ENCODE measurements at regions not wholly inside any gene's neighbourhood (a gene's known extent, or its start where the extent isn't known, plus 50 kb on each side); places are given as distances from the start of the nearest gene placed in this dataset.

GRCh38 chr3:148187296-148187695, 510.4 kb upstream of the AGTR1 start (continued):
- TF ChIP-seq, protein P1, sequence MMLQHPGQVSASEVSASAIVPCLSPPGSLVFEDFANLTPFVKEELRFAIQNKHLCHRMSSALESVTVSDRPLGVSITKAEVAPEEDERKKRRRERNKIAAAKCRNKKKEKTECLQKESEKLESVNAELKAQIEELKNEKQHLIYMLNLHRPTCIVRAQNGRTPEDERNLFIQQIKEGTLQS (IDR thresholded peaks at IDR 0.05; ENCODE audit: borderline replicate concordance, extremely low read depth, low read depth, low read length) = no peak
- no peak for TF ChIP-seq CEBPB (IDR thresholded peaks at IDR 0.05; ENCODE audit: borderline replicate concordance in 1 of 2, low read depth in 2 of 2, low read length in 2 of 2)

DNA sequence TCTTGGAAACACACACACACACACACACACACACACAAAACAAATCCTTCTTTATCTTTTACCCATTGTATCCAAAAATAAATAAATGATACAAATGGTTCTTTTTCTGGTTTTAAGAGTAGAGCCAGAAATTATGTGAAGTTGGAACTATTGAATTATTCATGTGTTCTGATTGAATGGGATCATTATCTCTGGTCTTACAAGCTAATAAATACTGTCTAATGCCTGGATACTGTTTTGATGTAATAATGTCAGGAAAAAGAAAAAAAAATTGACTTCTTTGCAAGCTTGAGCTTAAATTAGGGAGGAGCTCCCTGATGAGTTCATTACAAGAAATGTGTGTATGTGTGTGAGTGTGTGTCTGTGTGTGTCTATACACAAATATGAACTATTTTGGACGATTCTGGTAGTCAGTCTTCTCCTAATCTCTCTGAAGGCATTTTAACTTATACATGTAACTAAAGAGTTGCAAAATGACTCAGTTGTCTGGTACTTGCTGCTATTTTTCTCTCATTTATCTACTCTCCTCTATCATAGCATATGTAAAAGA, 507.2 kb upstream of the AGTR1 start:
- no peak overlapping the region for H3K9ac ChIP-seq (ENCODE audit: control insufficient read depth, insufficient read depth, low read length)
- H3K36me3 ChIP-seq (ENCODE audit: control insufficient read depth in 2 of 2, insufficient read depth in 2 of 2, low read length in 1 of 2) = no peaks in the 10 kb centered on the region
- no peaks in the 10 kb centered on the region for H3K9me3 ChIP-seq (replicated peaks; ENCODE audit: control insufficient read depth, insufficient read depth, low read length)
- in situ Hi-C loops (cut with MboI) (no loop called here), intact Hi-C loops (cut with micrococcal nuclease; ENCODE audit: unreplicated experiment) (no loop called here)
- no peak overlapping the region for H2AFZ ChIP-seq (ENCODE audit: control insufficient read depth, low read depth, low read length)
- BruUV-seq (replicated peaks) = no TSS peak
- DNase-seq (ENCODE audit: low read depth, low spot score) (no peak), FAIRE-seq (no peak), ATAC-seq (no peak)
- ChIA-PET RAD21 (ENCODE audit: unreplicated experiment) (no interaction called here), CTCF (interaction anchor here (1.6 kb wide), 1 partner anchor 16 kb away, joined by 3 read pairs; no protein-coding TSS in a partner anchor), POLR2A (no interaction called here), SMC1A (ENCODE audit: uncharacterized antibody, unreplicated experiment) (interaction anchor here (2.3 kb wide), 1 partner anchor 12 kb away, joined by 6 read pairs; no protein-coding TSS in a partner anchor)
- no peaks in the 10 kb centered on the region for H3K27me3 ChIP-seq (replicated peaks in 1 of 2; ENCODE audit: control insufficient read depth in 2 of 2, insufficient read depth in 2 of 2, low read length in 1 of 2)
- H3K79me2 ChIP-seq (ENCODE audit: control insufficient read depth, insufficient read depth, low read length) = no peaks in the 10 kb centered on the region
- no peak overlapping the region for H3K4me3 ChIP-seq
- H4K20me1 ChIP-seq (ENCODE audit: control insufficient read depth, insufficient read depth) = no peaks in the 10 kb centered on the region
- 0% methylated on average over 1 of the region's 1 CpG for WGBS (ENCODE audit: insufficient coverage, insufficient replicate concordance, low lambda C conversion rate, missing lambda C conversion rate)
- no peaks in the 10 kb centered on the region for H3K4me1 ChIP-seq (ENCODE audit: control insufficient read depth, insufficient read depth, low read length)
- TF ChIP-seq, protein P2, sequence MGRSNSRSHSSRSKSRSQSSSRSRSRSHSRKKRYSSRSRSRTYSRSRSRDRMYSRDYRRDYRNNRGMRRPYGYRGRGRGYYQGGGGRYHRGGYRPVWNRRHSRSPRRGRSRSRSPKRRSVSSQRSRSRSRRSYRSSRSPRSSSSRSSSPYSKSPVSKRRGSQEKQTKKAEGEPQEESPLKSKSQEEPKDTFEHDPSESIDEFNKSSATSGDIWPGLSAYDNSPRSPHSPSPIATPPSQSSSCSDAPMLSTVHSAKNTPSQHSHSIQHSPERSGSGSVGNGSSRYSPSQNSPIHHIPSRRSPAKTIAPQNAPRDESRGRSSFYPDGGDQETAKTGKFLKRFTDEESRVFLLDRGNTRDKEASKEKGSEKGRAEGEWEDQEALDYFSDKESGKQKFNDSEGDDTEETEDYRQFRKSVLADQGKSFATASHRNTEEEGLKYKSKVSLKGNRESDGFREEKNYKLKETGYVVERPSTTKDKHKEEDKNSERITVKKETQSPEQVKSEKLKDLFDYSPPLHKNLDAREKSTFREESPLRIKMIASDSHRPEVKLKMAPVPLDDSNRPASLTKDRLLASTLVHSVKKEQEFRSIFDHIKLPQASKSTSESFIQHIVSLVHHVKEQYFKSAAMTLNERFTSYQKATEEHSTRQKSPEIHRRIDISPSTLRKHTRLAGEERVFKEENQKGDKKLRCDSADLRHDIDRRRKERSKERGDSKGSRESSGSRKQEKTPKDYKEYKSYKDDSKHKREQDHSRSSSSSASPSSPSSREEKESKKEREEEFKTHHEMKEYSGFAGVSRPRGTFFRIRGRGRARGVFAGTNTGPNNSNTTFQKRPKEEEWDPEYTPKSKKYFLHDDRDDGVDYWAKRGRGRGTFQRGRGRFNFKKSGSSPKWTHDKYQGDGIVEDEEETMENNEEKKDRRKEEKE (IDR thresholded peaks at IDR 0.05) = no peak
- TF ChIP-seq NR2C1 (IDR thresholded peaks at IDR 0.05) = no peak
- TF ChIP-seq, protein P3, sequence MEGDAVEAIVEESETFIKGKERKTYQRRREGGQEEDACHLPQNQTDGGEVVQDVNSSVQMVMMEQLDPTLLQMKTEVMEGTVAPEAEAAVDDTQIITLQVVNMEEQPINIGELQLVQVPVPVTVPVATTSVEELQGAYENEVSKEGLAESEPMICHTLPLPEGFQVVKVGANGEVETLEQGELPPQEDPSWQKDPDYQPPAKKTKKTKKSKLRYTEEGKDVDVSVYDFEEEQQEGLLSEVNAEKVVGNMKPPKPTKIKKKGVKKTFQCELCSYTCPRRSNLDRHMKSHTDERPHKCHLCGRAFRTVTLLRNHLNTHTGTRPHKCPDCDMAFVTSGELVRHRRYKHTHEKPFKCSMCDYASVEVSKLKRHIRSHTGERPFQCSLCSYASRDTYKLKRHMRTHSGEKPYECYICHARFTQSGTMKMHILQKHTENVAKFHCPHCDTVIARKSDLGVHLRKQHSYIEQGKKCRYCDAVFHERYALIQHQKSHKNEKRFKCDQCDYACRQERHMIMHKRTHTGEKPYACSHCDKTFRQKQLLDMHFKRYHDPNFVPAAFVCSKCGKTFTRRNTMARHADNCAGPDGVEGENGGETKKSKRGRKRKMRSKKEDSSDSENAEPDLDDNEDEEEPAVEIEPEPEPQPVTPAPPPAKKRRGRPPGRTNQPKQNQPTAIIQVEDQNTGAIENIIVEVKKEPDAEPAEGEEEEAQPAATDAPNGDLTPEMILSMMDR (IDR thresholded peaks at IDR 0.05 in 2 of 3, conservative IDR thresholded peaks at IDR 0.05 in 1 of 3; ENCODE audit: control insufficient read depth in 2 of 3, extremely low read depth in 1 of 3, insufficient read depth in 1 of 3, low read depth in 3 of 3, low read length in 3 of 3) = no peak
- TF ChIP-seq RFX5 (IDR thresholded peaks at IDR 0.05; ENCODE audit: low read depth, low read length) = no peak
- H3K27ac ChIP-seq (ENCODE audit: control insufficient read depth, insufficient read depth) = no peak overlapping the region
- H3K4me2 ChIP-seq (ENCODE audit: control insufficient read depth, insufficient read depth) = no peak overlapping the region
